ENCODE measurements at regions not wholly inside any gene's neighbourhood (a gene's known extent, or its start where the extent isn't known, plus 50 kb on each side); places are given as distances from the start of the nearest gene placed in this dataset.

DNA sequence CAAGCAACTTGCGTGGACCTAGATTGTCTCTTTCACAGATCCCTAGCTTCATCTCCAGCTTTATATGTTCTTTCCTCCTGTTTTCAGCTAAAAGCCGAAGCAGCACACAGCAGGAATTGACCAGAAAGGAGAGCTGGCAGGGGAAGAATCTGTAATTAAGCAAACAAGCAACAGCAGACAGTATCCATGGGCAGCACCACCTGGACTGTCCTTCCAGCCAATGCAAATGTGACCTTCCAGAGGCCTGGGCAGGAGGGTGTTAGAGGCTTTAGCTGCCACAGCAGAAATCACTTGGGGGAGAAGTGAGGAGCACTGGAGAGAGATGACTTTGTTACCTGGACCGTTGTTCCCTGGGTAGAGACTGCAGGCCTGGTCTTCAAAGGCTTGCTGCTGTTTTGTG, 427.6 kb upstream of the GOT2 start:
- H2AFZ ChIP-seq (ENCODE audit: low read length) = no peak overlapping the region
- no peak overlapping the region for H3K4me3 ChIP-seq (ENCODE audit: insufficient read depth, low read length)
- peaks cover 3% of the 10 kb centered on the region for H3K9me3 ChIP-seq (ENCODE audit: low read depth, low read length)
- H3K79me2 ChIP-seq (ENCODE audit: insufficient read depth, low read length) = no peaks in the 10 kb centered on the region
- H3K36me3 ChIP-seq (ENCODE audit: insufficient read depth, low read length) = no peaks in the 10 kb centered on the region
- TF ChIP-seq, protein P1, sequence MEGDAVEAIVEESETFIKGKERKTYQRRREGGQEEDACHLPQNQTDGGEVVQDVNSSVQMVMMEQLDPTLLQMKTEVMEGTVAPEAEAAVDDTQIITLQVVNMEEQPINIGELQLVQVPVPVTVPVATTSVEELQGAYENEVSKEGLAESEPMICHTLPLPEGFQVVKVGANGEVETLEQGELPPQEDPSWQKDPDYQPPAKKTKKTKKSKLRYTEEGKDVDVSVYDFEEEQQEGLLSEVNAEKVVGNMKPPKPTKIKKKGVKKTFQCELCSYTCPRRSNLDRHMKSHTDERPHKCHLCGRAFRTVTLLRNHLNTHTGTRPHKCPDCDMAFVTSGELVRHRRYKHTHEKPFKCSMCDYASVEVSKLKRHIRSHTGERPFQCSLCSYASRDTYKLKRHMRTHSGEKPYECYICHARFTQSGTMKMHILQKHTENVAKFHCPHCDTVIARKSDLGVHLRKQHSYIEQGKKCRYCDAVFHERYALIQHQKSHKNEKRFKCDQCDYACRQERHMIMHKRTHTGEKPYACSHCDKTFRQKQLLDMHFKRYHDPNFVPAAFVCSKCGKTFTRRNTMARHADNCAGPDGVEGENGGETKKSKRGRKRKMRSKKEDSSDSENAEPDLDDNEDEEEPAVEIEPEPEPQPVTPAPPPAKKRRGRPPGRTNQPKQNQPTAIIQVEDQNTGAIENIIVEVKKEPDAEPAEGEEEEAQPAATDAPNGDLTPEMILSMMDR (IDR thresholded peaks at IDR 0.05; ENCODE audit: extremely low read depth, low read depth, low read length) = no peak
- no peak for DNase-seq (ENCODE audit: insufficient read length, low spot score, missing footprints)
- H3K27me3 ChIP-seq (ENCODE audit: insufficient read depth, low read length) = no peaks in the 10 kb centered on the region
- no peak overlapping the region for H3K27ac ChIP-seq (ENCODE audit: low read depth, low read length)
- no peaks in the 10 kb centered on the region for H3K4me1 ChIP-seq (ENCODE audit: insufficient read depth, low read length)
- no peak overlapping the region for H3K4me2 ChIP-seq (ENCODE audit: insufficient read depth, low read length)
- no peaks in the 10 kb centered on the region for H4K20me1 ChIP-seq (ENCODE audit: insufficient read depth, low read length)

GRCh38 chr16:59154295-59154694, 420.2 kb upstream of the GOT2 start:
- Histone ChIP-seq H2AFZ (ENCODE audit: low read length) (no peak overlapping the region), H4K20me1 (ENCODE audit: insufficient read depth, low read length) (no peaks in the 10 kb centered on the region), H3K4me2 (ENCODE audit: insufficient read depth, low read length) (no peak overlapping the region), H3K36me3 (ENCODE audit: insufficient read depth, low read length) (no peaks in the 10 kb centered on the region), H3K27me3 (ENCODE audit: insufficient read depth, low read length) (no peaks in the 10 kb centered on the region), H3K27ac (ENCODE audit: low read depth, low read length) (no peak overlapping the region), H3K4me3 (ENCODE audit: insufficient read depth, low read length) (no peak overlapping the region), H3K79me2 (ENCODE audit: insufficient read depth, low read length) (no peaks in the 10 kb centered on the region), H3K9me3 (ENCODE audit: low read depth, low read length) (no peaks in the 10 kb centered on the region), H3K4me1 (ENCODE audit: insufficient read depth, low read length) (no peaks in the 10 kb centered on the region)
- TF ChIP-seq, protein P1 (IDR thresholded peaks at IDR 0.05; ENCODE audit: extremely low read depth, low read depth, low read length) = no peak
- peak; percentile 13 for DNase-seq (ENCODE audit: insufficient read length, low spot score, missing footprints)

- H3K9me3 ChIP-seq (ENCODE audit: low read depth, low read length) = no peaks in the 10 kb centered on the region
- no peak for DNase-seq (ENCODE audit: insufficient read length, low spot score, missing footprints)
- H3K27me3 ChIP-seq (ENCODE audit: insufficient read depth, low read length) = no peaks in the 10 kb centered on the region
- TF ChIP-seq, protein P1 (IDR thresholded peaks at IDR 0.05; ENCODE audit: extremely low read depth, low read depth, low read length) = no peak
- H3K4me3 ChIP-seq (ENCODE audit: insufficient read depth, low read length) = no peak overlapping the region
- no peak overlapping the region for H3K4me2 ChIP-seq (ENCODE audit: insufficient read depth, low read length)
- H3K36me3 ChIP-seq (ENCODE audit: insufficient read depth, low read length) = no peaks in the 10 kb centered on the region
- H2AFZ ChIP-seq (ENCODE audit: low read length) = no peak overlapping the region
- no peaks in the 10 kb centered on the region for H4K20me1 ChIP-seq (ENCODE audit: insufficient read depth, low read length)
- H3K4me1 ChIP-seq (ENCODE audit: insufficient read depth, low read length) = no peaks in the 10 kb centered on the region
- H3K27ac ChIP-seq (ENCODE audit: low read depth, low read length) = no peak overlapping the region
- H3K79me2 ChIP-seq (ENCODE audit: insufficient read depth, low read length) = no peaks in the 10 kb centered on the region
Measured at GRCh38 chr16:59148769-59149155, 414.6 kb upstream of the GOT2 start.

DNA sequence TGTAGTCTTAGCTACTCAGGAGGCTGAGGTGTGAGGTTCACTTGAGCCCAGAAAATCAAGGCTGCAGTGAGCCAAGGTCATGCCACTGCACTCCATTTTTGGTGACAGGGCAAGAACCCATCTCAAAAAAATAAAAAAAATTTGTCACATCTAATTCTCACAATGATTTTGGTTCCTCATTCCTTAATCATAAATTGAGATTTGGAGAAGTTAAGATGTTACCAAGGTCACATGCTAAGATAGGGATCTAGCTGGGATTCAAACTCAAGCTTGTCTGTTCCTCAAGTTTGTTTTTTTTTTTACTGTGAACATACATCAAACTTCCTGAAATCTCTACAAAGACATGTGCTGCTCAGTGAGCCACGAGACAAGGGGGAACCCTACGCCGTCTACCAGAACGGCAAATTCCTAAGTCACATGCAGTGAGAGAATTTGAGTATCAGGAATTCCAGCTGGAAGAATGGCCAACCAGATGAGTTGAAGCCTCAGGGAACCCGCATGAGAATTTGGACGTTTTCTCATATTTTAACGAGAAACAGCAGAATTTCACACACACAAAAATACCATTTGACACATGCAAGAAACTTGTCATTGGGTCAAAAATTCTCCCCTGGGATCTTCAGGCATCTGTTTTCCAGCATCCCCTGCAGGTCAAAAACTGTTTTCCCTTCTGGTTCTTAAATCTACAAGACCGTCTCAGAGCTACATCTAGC, 414.1 kb upstream of the GOT2 start:
- H3K27ac ChIP-seq (ENCODE audit: low read depth, low read length) = no peak overlapping the region
- H4K20me1 ChIP-seq (ENCODE audit: insufficient read depth, low read length) = no peaks in the 10 kb centered on the region
- no peaks in the 10 kb centered on the region for H3K9me3 ChIP-seq (ENCODE audit: low read depth, low read length)
- H3K27me3 ChIP-seq (ENCODE audit: insufficient read depth, low read length) = no peaks in the 10 kb centered on the region
- no peaks in the 10 kb centered on the region for H3K36me3 ChIP-seq (ENCODE audit: insufficient read depth, low read length)
- no peaks in the 10 kb centered on the region for H3K79me2 ChIP-seq (ENCODE audit: insufficient read depth, low read length)
- no peak for DNase-seq (ENCODE audit: insufficient read length, low spot score, missing footprints)
- H3K4me3 ChIP-seq (ENCODE audit: insufficient read depth, low read length) = no peak overlapping the region
- no peaks in the 10 kb centered on the region for H3K4me1 ChIP-seq (ENCODE audit: insufficient read depth, low read length)
- TF ChIP-seq, protein P1 (IDR thresholded peaks at IDR 0.05; ENCODE audit: extremely low read depth, low read depth, low read length) = no peak
- H3K4me2 ChIP-seq (ENCODE audit: insufficient read depth, low read length) = no peak overlapping the region
- H2AFZ ChIP-seq (ENCODE audit: low read length) = no peak overlapping the region
